ENCODE measurements at regions not wholly inside any gene's neighbourhood (a gene's known extent, or its start where the extent isn't known, plus 50 kb on each side); places are given as distances from the start of the nearest gene placed in this dataset.

GRCh38 chr6:159446340-159446739 is 246.7 kb downstream of the SOD2 start:
- DNase-seq (ENCODE audit: low read depth): no peak
- no peak overlapping the region for H3K4me3 ChIP-seq (ENCODE audit: low read length)
- no peak for TF ChIP-seq CTCF (conservative IDR thresholded peaks at IDR 0.05; ENCODE audit: low read depth, low read length)

- no peak for TF ChIP-seq CTCF (conservative IDR thresholded peaks at IDR 0.05; ENCODE audit: low read depth, low read length)
- no peak for DNase-seq (ENCODE audit: low read depth)
- H3K4me3 ChIP-seq (ENCODE audit: low read length): no peak overlapping the region
Measured at GRCh38 chr6:159445351-159445750, 247.7 kb downstream of the SOD2 start.

- no peak for TF ChIP-seq CTCF (conservative IDR thresholded peaks at IDR 0.05; ENCODE audit: low read depth, low read length)
- DNase-seq (ENCODE audit: low read depth): no peak
- no peak overlapping the region for H3K4me3 ChIP-seq (ENCODE audit: low read length)
Measured at GRCh38 chr6:159444056-159444760, 248.8 kb downstream of the SOD2 start.

- H3K4me3 ChIP-seq (ENCODE audit: low read length): no peak overlapping the region
- TF ChIP-seq CTCF (conservative IDR thresholded peaks at IDR 0.05; ENCODE audit: low read depth, low read length): no peak
- no peak for DNase-seq (ENCODE audit: low read depth)
Measured at GRCh38 chr6:159443417-159443920, 249.6 kb downstream of the SOD2 start.

- DNase-seq (ENCODE audit: low read depth): no peak
- H3K4me3 ChIP-seq (ENCODE audit: low read length): no peak overlapping the region
- TF ChIP-seq CTCF (conservative IDR thresholded peaks at IDR 0.05; ENCODE audit: low read depth, low read length): no peak
Measured at GRCh38 chr6:159441704-159441981, 251.4 kb downstream of the SOD2 start.

- TF ChIP-seq CTCF (conservative IDR thresholded peaks at IDR 0.05; ENCODE audit: low read depth, low read length): no peak
- no peak overlapping the region for H3K4me3 ChIP-seq (ENCODE audit: low read length)
- DNase-seq (ENCODE audit: low read depth): no peak
Measured at GRCh38 chr6:159440911-159441703, 251.9 kb downstream of the SOD2 start.

GRCh38 chr6:159440349-159440748 is 252.7 kb downstream of the SOD2 start:
- no peak for DNase-seq (ENCODE audit: low read depth)
- no peak for TF ChIP-seq CTCF (conservative IDR thresholded peaks at IDR 0.05; ENCODE audit: low read depth, low read length)
- no peak overlapping the region for H3K4me3 ChIP-seq (ENCODE audit: low read length)

Measured in retinal pigment epithelial cell (primary cell).